ENCODE measurements at regions not wholly inside any gene's neighbourhood (a gene's known extent, or its start where the extent isn't known, plus 50 kb on each side); places are given as distances from the start of the nearest gene placed in this dataset.

DNA sequence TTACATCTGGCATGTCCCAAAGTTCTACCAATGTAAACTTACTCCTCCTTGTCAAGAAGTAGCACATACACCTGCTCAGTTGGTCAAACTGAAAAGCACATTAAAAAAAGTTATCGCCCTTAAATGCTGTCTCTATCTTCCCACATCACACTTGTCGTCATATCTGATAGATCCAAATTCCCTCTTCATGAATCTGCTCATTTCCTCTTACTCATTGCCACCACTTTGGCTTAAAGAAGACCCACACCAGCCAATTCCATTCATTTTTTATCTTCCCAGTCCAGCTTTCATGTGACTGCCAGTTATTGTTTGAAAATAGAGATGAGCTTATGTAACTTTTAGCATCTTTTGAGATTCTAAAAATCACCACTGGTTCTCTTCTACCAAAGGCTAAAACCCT is 305.9 kb upstream of the MTNR1B start:
- TF ChIP-seq, protein P1, sequence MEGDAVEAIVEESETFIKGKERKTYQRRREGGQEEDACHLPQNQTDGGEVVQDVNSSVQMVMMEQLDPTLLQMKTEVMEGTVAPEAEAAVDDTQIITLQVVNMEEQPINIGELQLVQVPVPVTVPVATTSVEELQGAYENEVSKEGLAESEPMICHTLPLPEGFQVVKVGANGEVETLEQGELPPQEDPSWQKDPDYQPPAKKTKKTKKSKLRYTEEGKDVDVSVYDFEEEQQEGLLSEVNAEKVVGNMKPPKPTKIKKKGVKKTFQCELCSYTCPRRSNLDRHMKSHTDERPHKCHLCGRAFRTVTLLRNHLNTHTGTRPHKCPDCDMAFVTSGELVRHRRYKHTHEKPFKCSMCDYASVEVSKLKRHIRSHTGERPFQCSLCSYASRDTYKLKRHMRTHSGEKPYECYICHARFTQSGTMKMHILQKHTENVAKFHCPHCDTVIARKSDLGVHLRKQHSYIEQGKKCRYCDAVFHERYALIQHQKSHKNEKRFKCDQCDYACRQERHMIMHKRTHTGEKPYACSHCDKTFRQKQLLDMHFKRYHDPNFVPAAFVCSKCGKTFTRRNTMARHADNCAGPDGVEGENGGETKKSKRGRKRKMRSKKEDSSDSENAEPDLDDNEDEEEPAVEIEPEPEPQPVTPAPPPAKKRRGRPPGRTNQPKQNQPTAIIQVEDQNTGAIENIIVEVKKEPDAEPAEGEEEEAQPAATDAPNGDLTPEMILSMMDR (IDR thresholded peaks at IDR 0.05; ENCODE audit: low read depth, low read length): no peak
- H3K4me3 ChIP-seq (ENCODE audit: low read depth, low read length): no peak overlapping the region
- H3K9me3 ChIP-seq (ENCODE audit: control insufficient read depth, insufficient read depth, low read length): no peaks in the 10 kb centered on the region
- ChIA-PET POLR2A (no interaction called here), CTCF (no interaction called here)
- no peaks in the 10 kb centered on the region for H3K27me3 ChIP-seq (ENCODE audit: control insufficient read depth, insufficient read depth, low read length)
- no peak overlapping the region for H3K27ac ChIP-seq (ENCODE audit: low read depth, low read length)
- no peak for DNase-seq (ENCODE audit: low read depth, low spot score)

DNA sequence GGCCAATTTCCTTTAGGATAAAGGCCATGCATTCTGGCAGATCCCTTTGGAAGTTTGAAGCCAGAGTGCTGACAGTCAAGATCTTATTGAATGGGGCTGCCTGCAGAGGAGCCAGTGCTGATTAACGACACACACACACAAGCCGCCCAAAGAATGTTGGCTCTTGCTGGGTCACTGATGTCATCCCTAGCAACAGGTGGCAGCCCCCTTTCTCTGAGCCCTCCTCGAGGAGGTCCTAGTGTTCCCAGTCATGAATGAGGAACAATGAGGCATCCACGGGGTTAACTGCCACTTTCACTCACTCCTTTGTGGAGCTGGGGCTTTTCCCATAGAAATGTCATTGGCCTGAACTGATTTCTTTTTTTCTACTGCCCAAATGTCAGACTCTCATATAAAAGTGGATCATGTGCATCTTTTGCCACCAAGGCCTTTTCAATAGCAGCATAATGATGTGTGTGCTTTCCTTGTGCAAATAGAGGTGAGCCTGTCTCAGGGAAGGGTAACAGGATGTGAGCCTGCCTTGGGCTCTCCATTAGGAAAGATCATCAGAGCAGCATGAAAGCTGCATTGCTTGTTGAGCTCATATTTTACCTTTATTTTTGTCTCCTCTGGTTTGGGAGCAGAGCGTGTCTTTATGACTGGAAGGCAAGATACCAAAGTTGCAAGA is 301.8 kb upstream of the MTNR1B start:
- H3K27me3 ChIP-seq (ENCODE audit: control insufficient read depth, insufficient read depth, low read length): no peaks in the 10 kb centered on the region
- POLR2A ChIA-PET: no interaction called here
- H3K27ac ChIP-seq (ENCODE audit: low read depth, low read length): no peak overlapping the region
- no peak overlapping the region for H3K4me3 ChIP-seq (ENCODE audit: low read depth, low read length)
- TF ChIP-seq, protein P1 (IDR thresholded peaks at IDR 0.05; ENCODE audit: low read depth, low read length): no peak
- no peak for DNase-seq (ENCODE audit: low read depth, low spot score)
- no peaks in the 10 kb centered on the region for H3K9me3 ChIP-seq (ENCODE audit: control insufficient read depth, insufficient read depth, low read length)
- CTCF ChIA-PET: no interaction called here

DNA sequence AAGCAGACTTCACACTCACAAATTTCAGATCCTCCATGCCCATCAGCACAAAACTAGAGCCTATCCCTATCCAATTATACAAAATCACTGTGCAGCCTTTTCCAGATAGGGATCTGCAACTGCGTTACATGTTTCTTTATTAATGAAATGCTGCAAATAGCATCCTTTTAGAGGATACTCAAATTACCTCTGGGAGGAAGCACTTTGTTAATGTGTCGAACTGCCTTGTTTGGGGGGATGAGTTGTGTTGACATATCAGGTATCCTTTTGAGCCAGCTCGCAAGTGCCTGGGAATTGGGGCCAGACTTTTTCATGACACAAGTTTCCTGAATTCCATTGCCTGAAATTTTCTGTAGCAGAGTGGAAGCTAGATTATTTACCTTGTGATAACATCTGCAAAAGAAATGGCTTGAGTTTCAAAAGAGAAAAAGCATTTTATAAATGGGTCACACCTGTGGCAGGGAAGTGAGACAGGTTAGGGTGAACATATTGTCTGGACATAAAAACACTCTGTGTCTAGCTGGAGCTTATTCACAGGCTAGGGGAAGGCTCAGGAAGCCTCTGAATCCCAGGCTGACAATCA is 299.1 kb upstream of the MTNR1B start:
- no peak overlapping the region for H3K4me3 ChIP-seq (ENCODE audit: low read depth, low read length)
- ChIA-PET POLR2A (no interaction called here), CTCF (no interaction called here)
- H3K27ac ChIP-seq (ENCODE audit: low read depth, low read length): no peak overlapping the region
- no peaks in the 10 kb centered on the region for H3K9me3 ChIP-seq (ENCODE audit: control insufficient read depth, insufficient read depth, low read length)
- H3K27me3 ChIP-seq (ENCODE audit: control insufficient read depth, insufficient read depth, low read length): no peaks in the 10 kb centered on the region
- TF ChIP-seq, protein P1 (IDR thresholded peaks at IDR 0.05; ENCODE audit: low read depth, low read length): no peak
- no peak for DNase-seq (ENCODE audit: low read depth, low spot score)

DNA sequence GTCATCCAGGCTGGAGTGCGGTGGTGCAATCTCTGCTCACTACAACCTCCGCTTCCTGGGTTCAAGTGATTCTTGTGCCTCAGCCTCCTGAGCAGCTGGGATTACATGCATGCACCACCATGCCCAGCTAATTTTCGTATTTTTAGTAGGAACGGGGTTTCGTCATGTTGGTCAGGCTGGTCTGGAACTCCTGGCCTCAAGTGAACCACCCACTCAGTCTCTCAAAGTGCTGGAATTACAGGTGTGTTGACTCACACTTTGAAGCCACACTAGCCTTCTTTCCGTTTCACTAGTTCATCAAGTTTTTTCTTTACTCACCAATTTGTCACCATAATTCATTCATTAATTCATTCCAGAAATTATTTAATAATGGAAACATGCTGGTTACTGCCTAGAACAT is 298.4 kb upstream of the MTNR1B start:
- Histone ChIP-seq H3K27me3 (ENCODE audit: control insufficient read depth, insufficient read depth, low read length) (no peaks in the 10 kb centered on the region), H3K9me3 (ENCODE audit: control insufficient read depth, insufficient read depth, low read length) (no peaks in the 10 kb centered on the region), H3K27ac (ENCODE audit: low read depth, low read length) (no peak overlapping the region), H3K4me3 (ENCODE audit: low read depth, low read length) (no peak overlapping the region)
- TF ChIP-seq, protein P1 (IDR thresholded peaks at IDR 0.05; ENCODE audit: low read depth, low read length): no peak
- DNase-seq (ENCODE audit: low read depth, low spot score): no peak
- POLR2A ChIA-PET: no interaction called here
- CTCF ChIA-PET: no interaction called here

DNA sequence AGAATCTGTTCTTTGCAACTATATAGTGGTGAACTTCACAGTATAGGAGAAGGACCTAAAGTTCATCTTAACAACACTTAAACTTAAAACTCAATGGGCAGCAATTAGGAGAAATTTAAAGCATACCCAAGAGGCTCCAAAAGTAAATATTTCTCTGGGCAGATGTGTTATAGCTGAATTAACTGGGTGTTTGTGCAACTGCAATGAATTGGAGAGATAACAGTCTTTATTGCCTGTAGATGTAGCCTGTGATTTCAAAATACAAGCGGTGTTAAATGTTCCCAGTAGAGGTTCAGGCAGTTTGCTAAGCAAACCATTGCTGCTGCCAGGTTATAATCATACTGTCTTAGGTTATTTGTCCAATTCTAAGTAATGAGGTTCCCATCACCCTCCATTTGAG is 294.1 kb upstream of the MTNR1B start:
- H3K9me3 ChIP-seq (ENCODE audit: control insufficient read depth, insufficient read depth, low read length): no peaks in the 10 kb centered on the region
- TF ChIP-seq, protein P1 (IDR thresholded peaks at IDR 0.05; ENCODE audit: low read depth, low read length): no peak
- H3K27ac ChIP-seq (ENCODE audit: low read depth, low read length): no peak overlapping the region
- no peak for DNase-seq (ENCODE audit: low read depth, low spot score)
- ChIA-PET POLR2A (no interaction called here), CTCF (no interaction called here)
- H3K4me3 ChIP-seq (ENCODE audit: low read depth, low read length): no peak overlapping the region
- no peaks in the 10 kb centered on the region for H3K27me3 ChIP-seq (ENCODE audit: control insufficient read depth, insufficient read depth, low read length)

Measured in AG04450 (cell line).